ENCODE measurements at regions not wholly inside any gene's neighbourhood (a gene's known extent, or its start where the extent isn't known, plus 50 kb on each side); places are given as distances from the start of the nearest gene placed in this dataset.

- Histone ChIP-seq H3K27me3 (ENCODE audit: insufficient read depth, low read length) (no peaks in the 10 kb centered on the region), H4K20me1 (ENCODE audit: insufficient read depth) (no peaks in the 10 kb centered on the region), H3K4me2 (ENCODE audit: low read length) (no peak overlapping the region), H3K36me3 (ENCODE audit: control insufficient read depth in 1 of 2, insufficient read depth in 2 of 2, low read length in 2 of 2) (no peaks in the 10 kb centered on the region), H3K4me3 (replicated peaks in 1 of 2; ENCODE audit: low read depth in 1 of 2, low read length in 2 of 2) (no peak overlapping the region), H3K9me3 (ENCODE audit: control insufficient read depth in 1 of 2, insufficient read depth in 1 of 2, low read depth in 1 of 2, low read length in 2 of 2) (no peaks in the 10 kb centered on the region), H3K27ac (ENCODE audit: low read depth, low read length) (no peak overlapping the region), H3K9ac (ENCODE audit: low read length) (no peak overlapping the region), H3K9me2 (ENCODE audit: insufficient read depth) (no peaks in the 10 kb centered on the region), H3K4me1 (ENCODE audit: control insufficient read depth in 1 of 2, insufficient read depth in 2 of 2, low read length in 2 of 2) (no peaks in the 10 kb centered on the region), H3K79me2 (ENCODE audit: insufficient read depth, low read length) (no peaks in the 10 kb centered on the region), H2AFZ (ENCODE audit: low read depth, low read length, poor library complexity, severe bottlenecking) (no peak overlapping the region)
- DNase-seq (ENCODE audit: low read depth, low spot score) (no peak), ATAC-seq (no peak)
- BruUV-seq (replicated peaks) = no TSS peak
- POLR2A ChIA-PET = no interaction called here
- CTCF ChIA-PET = no interaction called here
- RAD21 ChIA-PET (ENCODE audit: low non-redundant PET in 1 of 2, low total read pairs in 2 of 2, uncharacterized antibody in 2 of 2, unreplicated experiment in 2 of 2) = no interaction called here
- no peak for TF ChIP-seq CBX3 (IDR thresholded peaks at IDR 0.05; ENCODE audit: low read depth)
- intact Hi-C loops (cut with micrococcal nuclease) = no loop called here
Measured at GRCh38 chr13:22497991-22498780, 682.6 kb upstream of the SGCG start.

DNA sequence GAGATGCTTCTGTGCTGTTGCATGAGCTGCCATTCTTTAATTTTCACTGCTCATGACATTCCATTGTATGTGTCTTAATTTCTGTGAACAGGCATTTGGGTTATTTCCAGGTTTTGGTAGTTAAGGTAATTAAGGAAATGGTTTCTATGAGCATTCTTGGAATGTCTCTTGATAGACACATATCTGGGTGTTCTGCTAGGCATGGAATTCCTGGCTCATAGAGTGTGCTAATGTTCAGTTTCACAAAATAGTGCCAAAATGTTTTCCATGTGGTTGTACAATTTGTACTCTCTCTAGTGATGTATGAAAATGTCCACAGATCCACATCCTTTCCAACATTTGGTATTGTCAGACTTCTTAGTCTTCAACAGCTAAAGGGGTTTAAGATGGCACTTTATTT lies 680.9 kb upstream of the SGCG start:
- intact Hi-C loops (cut with micrococcal nuclease) = no loop called here
- BruUV-seq (replicated peaks) = no TSS peak
- Histone ChIP-seq H3K27ac (ENCODE audit: low read depth, low read length) (no peak overlapping the region), H3K27me3 (ENCODE audit: insufficient read depth, low read length) (no peaks in the 10 kb centered on the region), H2AFZ (ENCODE audit: low read depth, low read length, poor library complexity, severe bottlenecking) (no peak overlapping the region), H3K9ac (ENCODE audit: low read length) (no peak overlapping the region), H3K9me2 (ENCODE audit: insufficient read depth) (no peaks in the 10 kb centered on the region), H3K36me3 (ENCODE audit: control insufficient read depth in 1 of 2, insufficient read depth in 2 of 2, low read length in 2 of 2) (no peaks in the 10 kb centered on the region), H3K4me3 (replicated peaks in 1 of 2; ENCODE audit: low read depth in 1 of 2, low read length in 2 of 2) (no peak overlapping the region), H4K20me1 (ENCODE audit: insufficient read depth) (no peaks in the 10 kb centered on the region), H3K4me2 (ENCODE audit: low read length) (no peak overlapping the region), H3K79me2 (ENCODE audit: insufficient read depth, low read length) (no peaks in the 10 kb centered on the region), H3K9me3 (ENCODE audit: control insufficient read depth in 1 of 2, insufficient read depth in 1 of 2, low read depth in 1 of 2, low read length in 2 of 2) (no peaks in the 10 kb centered on the region), H3K4me1 (ENCODE audit: control insufficient read depth in 1 of 2, insufficient read depth in 2 of 2, low read length in 2 of 2) (no peaks in the 10 kb centered on the region)
- ChIA-PET RAD21 (ENCODE audit: low non-redundant PET in 1 of 2, low total read pairs in 2 of 2, uncharacterized antibody in 2 of 2, unreplicated experiment in 2 of 2) (no interaction called here), POLR2A (no interaction called here), CTCF (no interaction called here)
- ATAC-seq = no peak
- DNase-seq (ENCODE audit: low read depth, low spot score) = no peak
- no peak for TF ChIP-seq EZH2phosphoT487 (IDR thresholded peaks at IDR 0.05; ENCODE audit: borderline replicate concordance)
- no peak for TF ChIP-seq EGR1 (IDR thresholded peaks at IDR 0.05; ENCODE audit: low read depth)
- TF ChIP-seq CBX3 (IDR thresholded peaks at IDR 0.05; ENCODE audit: low read depth) = no peak
- TF ChIP-seq ELF1 (IDR thresholded peaks at IDR 0.05; ENCODE audit: borderline replicate concordance, low read depth) = no peak
- no peak for TF ChIP-seq YY1 (IDR thresholded peaks at IDR 0.05; ENCODE audit: extremely low read depth, insufficient replicate concordance, low read depth, low read length)
- TF ChIP-seq ZBTB33 (IDR thresholded peaks at IDR 0.05; ENCODE audit: extremely low read depth, insufficient replicate concordance, low read length) = no peak
- no peak for TF ChIP-seq ZFX (IDR thresholded peaks at IDR 0.05)
- TF ChIP-seq ZNF274 (IDR thresholded peaks at IDR 0.05; ENCODE audit: low read depth, low read length) = no peak
- TF ChIP-seq EZH2 (IDR thresholded peaks at IDR 0.05) = no peak
- no peak for TF ChIP-seq POLR2A (IDR thresholded peaks at IDR 0.05; ENCODE audit: borderline replicate concordance, extremely low read depth, insufficient read depth, insufficient read length)
- TF ChIP-seq SIN3A (IDR thresholded peaks at IDR 0.05; ENCODE audit: low read depth) = no peak
- TF ChIP-seq SP1 (IDR thresholded peaks at IDR 0.05; ENCODE audit: low read depth) = no peak
- TF ChIP-seq, protein P1, sequence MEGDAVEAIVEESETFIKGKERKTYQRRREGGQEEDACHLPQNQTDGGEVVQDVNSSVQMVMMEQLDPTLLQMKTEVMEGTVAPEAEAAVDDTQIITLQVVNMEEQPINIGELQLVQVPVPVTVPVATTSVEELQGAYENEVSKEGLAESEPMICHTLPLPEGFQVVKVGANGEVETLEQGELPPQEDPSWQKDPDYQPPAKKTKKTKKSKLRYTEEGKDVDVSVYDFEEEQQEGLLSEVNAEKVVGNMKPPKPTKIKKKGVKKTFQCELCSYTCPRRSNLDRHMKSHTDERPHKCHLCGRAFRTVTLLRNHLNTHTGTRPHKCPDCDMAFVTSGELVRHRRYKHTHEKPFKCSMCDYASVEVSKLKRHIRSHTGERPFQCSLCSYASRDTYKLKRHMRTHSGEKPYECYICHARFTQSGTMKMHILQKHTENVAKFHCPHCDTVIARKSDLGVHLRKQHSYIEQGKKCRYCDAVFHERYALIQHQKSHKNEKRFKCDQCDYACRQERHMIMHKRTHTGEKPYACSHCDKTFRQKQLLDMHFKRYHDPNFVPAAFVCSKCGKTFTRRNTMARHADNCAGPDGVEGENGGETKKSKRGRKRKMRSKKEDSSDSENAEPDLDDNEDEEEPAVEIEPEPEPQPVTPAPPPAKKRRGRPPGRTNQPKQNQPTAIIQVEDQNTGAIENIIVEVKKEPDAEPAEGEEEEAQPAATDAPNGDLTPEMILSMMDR (IDR thresholded peaks at IDR 0.05 in 2 of 3, conservative IDR thresholded peaks at IDR 0.05 in 1 of 3; ENCODE audit: borderline replicate concordance in 1 of 3, insufficient read depth in 1 of 3, low read depth in 2 of 3, low read length in 2 of 3) = no peak
- TF ChIP-seq SRF (IDR thresholded peaks at IDR 0.05; ENCODE audit: low read depth) = no peak
- TF ChIP-seq TCF7L2 (IDR thresholded peaks at IDR 0.05; ENCODE audit: borderline replicate concordance, extremely low read depth, insufficient read depth, insufficient read length) = no peak
- no peak for TF ChIP-seq FOSL1 (IDR thresholded peaks at IDR 0.05; ENCODE audit: low read depth)
- no peak for TF ChIP-seq POLR2AphosphoS5 (IDR thresholded peaks at IDR 0.05; ENCODE audit: low read depth, low read length)
- no peak for TF ChIP-seq CEBPB (IDR thresholded peaks at IDR 0.05; ENCODE audit: low read depth)
- TF ChIP-seq RAD21 (IDR thresholded peaks at IDR 0.05; ENCODE audit: low read depth) = no peak

All from HCT116 (cell line).